T-cell (primary cell): ENCODE measurements at regions not wholly inside any gene's neighbourhood (a gene's known extent, or its start where the extent isn't known, plus 50 kb on each side); places are given as distances from the start of the nearest gene placed in this dataset.

Experiments used
- ATAC-seq, 4 experiments: fragments of 200-7000 bp in 3 of 4; fragments of 150-1000 bp in 1 of 4; cut with Tn5 transposase; replicated peaks in 1 of 4; 1 replicate in 3 of 4; 2 replicates in 1 of 4; pipeline ENCODE4 v1.10.0; 2021; ENCODE audit warnings: moderate library complexity in 3 of 4, mild to moderate bottlenecking in 2 of 4, moderate number of reproducible peaks in 1 of 4
- CTCF ChIA-PET, 2 donors: fragments of 300-600 bp; sonication (Branson Sonifier 250); formaldehyde crosslinking; loops; one replicate each; lab custom pipeline; 2022; ENCODE audit warnings: antibody characterized with exemption in 2 of 2; lab: Charles Lee
- POLR2A ChIA-PET, 2 donors: fragments of 300-600 bp; sonication (Branson Sonifier 250); formaldehyde crosslinking; loops; one replicate each; lab custom pipeline; 2022; ENCODE audit warnings: antibody characterized with exemption in 2 of 2; lab: Charles Lee
- DNase-seq, 35 experiments: peaks; one replicate each; pipeline versions ENCODE4 v3.0.0 to v3.0.0-alpha.2; 2013 to 2023
- H3K27ac ChIP-seq: one replicate; pipeline ENCODE4 v1.5.1; 2013; ENCODE audit warnings: low read length
- H3K27me3 ChIP-seq, 2 experiments: replicated peaks in 1 of 2; 1 replicate in 1 of 2; 2 replicates in 1 of 2; pipeline versions ENCODE4 v1.6.1 to v1.7.0; 2013; ENCODE audit warnings: low read length in 1 of 2, mixed read lengths in 1 of 2; ENCODE audit not compliant: control insufficient read depth in 2 of 2, insufficient read depth in 2 of 2; ENCODE audit errors: extremely low read depth in 1 of 2
- H3K36me3 ChIP-seq, 2 donors: 1 replicate in 1 of 2; 2 replicates in 1 of 2; pipeline versions ENCODE4 v1.6.1 to v1.7.0; 2013; ENCODE audit warnings: low read length in 1 of 2; ENCODE audit not compliant: control insufficient read depth in 2 of 2, insufficient read depth in 1 of 2; ENCODE audit errors: extremely low read depth in 1 of 2
- H3K4me1 ChIP-seq, 2 experiments: 1 replicate in 1 of 2; 2 replicates in 1 of 2; pipeline versions ENCODE4 v1.6.1 to v1.7.0; 2013; ENCODE audit warnings: low read length in 2 of 2, mixed read lengths in 1 of 2; ENCODE audit not compliant: insufficient read depth in 2 of 2, control insufficient read depth in 1 of 2; ENCODE audit errors: extremely low read depth in 1 of 2
- H3K4me3 ChIP-seq, 2 donors: 1 replicate in 1 of 2; 2 replicates in 1 of 2; pipeline versions ENCODE4 v1.5.1 to v1.7.0; 2013; ENCODE audit warnings: mild to moderate bottlenecking in 2 of 2, low read length in 1 of 2, moderate library complexity in 1 of 2; ENCODE audit not compliant: control insufficient read depth in 1 of 2; ENCODE audit errors: extremely low read depth in 1 of 2
- H3K9me3 ChIP-seq: 2 replicates; pipeline ENCODE4 v1.7.0; 2013
- H3K27ac Mint-ChIP-seq, 2 donors: one replicate each; pipeline ENCODE4 v1.8.0; 2020 to 2021; ENCODE audit warnings: mild to moderate bottlenecking in 2 of 2, mixed read lengths in 2 of 2
- H3K27me3 Mint-ChIP-seq, 2 donors: one replicate each; pipeline ENCODE4 v1.8.0; 2021 to 2022; ENCODE audit warnings: mixed read lengths in 2 of 2
- H3K36me3 Mint-ChIP-seq: one replicate; pipeline ENCODE4 v1.8.0; 2021; ENCODE audit warnings: mixed read lengths
- H3K4me1 Mint-ChIP-seq, 3 donors: one replicate each; pipeline ENCODE4 v1.8.0; 2020 to 2022; ENCODE audit warnings: mixed read lengths in 3 of 3, mild to moderate bottlenecking in 1 of 3
- H3K4me3 Mint-ChIP-seq, 3 donors: one replicate each; pipeline ENCODE4 v1.8.0; 2020 to 2022; ENCODE audit warnings: mild to moderate bottlenecking in 3 of 3, mixed read lengths in 3 of 3, moderate library complexity in 3 of 3
- H3K9me3 Mint-ChIP-seq, 3 donors: one replicate each; pipeline ENCODE4 v1.8.0; 2020 to 2022; ENCODE audit warnings: mixed read lengths in 3 of 3
- WGBS: methylation state at CpG from one replicate; pipeline ENCODE4 v1.1.5; 2013; ENCODE audit warnings: missing lambda C conversion rate; ENCODE audit not compliant: insufficient coverage; 5-methylcytosine and 5-hydroxymethylcytosine counted together

- H3K27me3 Mint-ChIP-seq: no peaks in the 10 kb centered on the region
- Histone ChIP-seq H3K4me3 (no peak overlapping the region), H3K36me3 (no peaks in the 10 kb centered on the region), H3K4me1 (no peaks in the 10 kb centered on the region), H3K27me3 (no peaks in the 10 kb centered on the region), H3K27ac (no peak overlapping the region), H3K9me3 (no peaks in the 10 kb centered on the region)
- no CpG with 5 or more reads among the region's 4 CpGs for WGBS
- no peak overlapping the region for H3K4me3 Mint-ChIP-seq
- H3K36me3 Mint-ChIP-seq: no peaks in the 10 kb centered on the region
- no peak for ATAC-seq
- ChIA-PET POLR2A (no interaction called here), CTCF (no interaction called here)
- DNase-seq: no peak
- H3K9me3 Mint-ChIP-seq: peaks cover 3 to 5% (median 4%) of the 10 kb centered on the region in 3 donors
- H3K4me1 Mint-ChIP-seq: no peaks in the 10 kb centered on the region
- no peak overlapping the region for H3K27ac Mint-ChIP-seq
These were observed 740.5 kb downstream of the TLE1 start for GRCh38 chr9:80948876-80949275.

DNA sequence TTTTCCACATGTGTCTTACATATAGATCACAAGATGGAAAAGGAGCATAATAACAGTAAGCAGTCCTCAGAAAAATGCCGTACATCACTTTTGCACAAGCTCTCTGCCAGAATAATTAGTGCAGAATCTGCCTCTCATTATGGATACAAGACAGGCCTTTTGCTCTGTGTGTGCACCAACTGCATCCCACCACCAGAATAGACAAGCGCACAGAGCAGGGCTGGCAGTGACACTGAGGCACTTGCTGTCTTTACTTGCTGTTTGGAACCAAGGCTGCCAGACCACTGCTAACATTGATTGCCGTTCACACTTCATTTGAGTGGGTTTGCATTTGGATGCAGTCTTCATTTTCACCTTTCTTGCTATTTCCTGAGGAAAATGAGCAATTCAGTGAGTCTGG, 741.3 kb downstream of the TLE1 start:
- Histone ChIP-seq H3K9me3 (no peaks in the 10 kb centered on the region), H3K36me3 (no peaks in the 10 kb centered on the region), H3K27me3 (no peaks in the 10 kb centered on the region), H3K4me1 (no peaks in the 10 kb centered on the region), H3K27ac (no peak overlapping the region), H3K4me3 (no peak overlapping the region)
- 92% methylated on average over 2 of the region's 3 CpGs for whole genome bisulfite sequencing
- ChIA-PET CTCF (no interaction called here), POLR2A (no interaction called here)
- Mint-ChIP-seq H3K4me1 (no peaks in the 10 kb centered on the region), H3K36me3 (no peaks in the 10 kb centered on the region), H3K9me3 (peaks cover 3 to 6% (median 3%) of the 10 kb centered on the region in 3 donors), H3K27me3 (no peaks in the 10 kb centered on the region), H3K27ac (no peak overlapping the region), H3K4me3 (no peak overlapping the region)
- DNase-seq (no peak), ATAC-seq (no peak)

DNA sequence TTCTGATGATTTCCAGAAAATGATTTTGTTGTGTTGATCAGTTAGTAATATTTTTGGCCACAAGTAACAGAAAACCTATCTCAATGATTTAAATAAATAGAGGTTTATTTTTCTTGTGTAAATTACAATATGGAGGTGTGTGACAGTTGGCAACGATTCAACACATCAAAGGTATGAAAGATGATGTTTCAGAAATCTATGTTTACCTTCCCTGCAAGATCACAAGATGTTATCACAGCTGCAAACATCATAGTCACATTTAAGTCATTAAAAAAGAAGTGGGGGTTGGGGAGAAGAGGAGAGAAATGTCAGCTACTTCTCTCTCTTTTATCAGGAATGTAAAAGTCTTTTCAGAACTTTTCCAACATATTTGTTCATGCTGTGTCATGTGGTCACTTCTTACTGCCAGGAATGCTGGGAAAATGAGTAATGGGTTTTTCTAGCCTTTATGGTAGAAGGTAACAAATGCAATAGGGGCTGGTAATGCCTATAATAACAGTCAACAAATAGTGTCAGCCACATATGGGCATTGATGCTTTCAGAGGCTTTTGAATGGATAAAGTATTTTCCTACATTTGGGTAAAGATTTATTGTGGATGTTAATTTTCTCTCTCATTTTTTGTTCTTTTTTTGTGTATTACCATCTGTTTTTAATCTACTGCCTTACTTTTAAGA, 742.7 kb downstream of the TLE1 start:
- ChIA-PET CTCF (no interaction called here), POLR2A (no interaction called here)
- Mint-ChIP-seq H3K4me1 (no peaks in the 10 kb centered on the region), H3K36me3 (no peaks in the 10 kb centered on the region), H3K9me3 (peaks cover 3 to 9% (median 5%) of the 10 kb centered on the region in 3 donors), H3K27ac (no peak overlapping the region), H3K4me3 (no peak overlapping the region), H3K27me3 (no peaks in the 10 kb centered on the region)
- Histone ChIP-seq H3K9me3 (no peaks in the 10 kb centered on the region), H3K27me3 (no peaks in the 10 kb centered on the region), H3K4me1 (no peaks in the 10 kb centered on the region), H3K4me3 (no peak overlapping the region), H3K27ac (no peak overlapping the region), H3K36me3 (no peaks in the 10 kb centered on the region)
- WGBS: no CpG with 5 or more reads among the region's 1 CpG
- ATAC-seq: no peak
- DNase-seq: no peak

DNA sequence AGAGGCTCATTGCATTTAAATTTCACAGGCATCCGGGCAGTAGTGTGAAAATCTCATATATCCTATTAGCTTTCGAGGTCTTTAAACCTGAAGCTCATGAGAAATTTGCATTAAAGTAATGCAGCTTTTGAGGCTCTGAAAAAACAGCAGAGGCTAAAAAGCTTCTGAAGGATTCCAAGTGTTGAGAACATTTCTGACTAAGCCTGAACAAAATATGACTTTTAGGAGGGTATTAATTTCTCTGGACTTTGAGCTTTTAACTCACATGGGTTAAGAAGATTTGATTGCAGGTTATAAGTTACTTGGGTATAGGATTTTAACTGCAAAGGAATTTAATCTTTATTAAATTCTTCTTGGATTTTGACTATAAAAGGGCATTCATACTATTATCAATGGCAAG, 743.9 kb downstream of the TLE1 start:
- DNase-seq (no peak), ATAC-seq (no peak)
- no peak overlapping the region for H3K4me3 ChIP-seq
- Mint-ChIP-seq H3K4me1 (no peaks in the 10 kb centered on the region), H3K36me3 (no peaks in the 10 kb centered on the region), H3K27me3 (no peaks in the 10 kb centered on the region), H3K4me3 (no peak overlapping the region), H3K27ac (no peak overlapping the region), H3K9me3 (peaks cover 5 to 12% (median 7%) of the 10 kb centered on the region in 3 donors)
- CTCF ChIA-PET: no interaction called here
- H3K27ac ChIP-seq: no peak overlapping the region
- POLR2A ChIA-PET: no interaction called here
- H3K27me3 ChIP-seq: no peaks in the 10 kb centered on the region
- no peaks in the 10 kb centered on the region for H3K9me3 ChIP-seq
- WGBS: 90% methylated on average over 2 of the region's 2 CpGs
- H3K4me1 ChIP-seq: no peaks in the 10 kb centered on the region
- no peaks in the 10 kb centered on the region for H3K36me3 ChIP-seq

GRCh38 chr9:80937645-80938044, 751.7 kb downstream of the TLE1 start:
- no peaks in the 10 kb centered on the region for H3K27me3 Mint-ChIP-seq
- H3K9me3 ChIP-seq: no peaks in the 10 kb centered on the region
- POLR2A ChIA-PET: interaction anchor here in 1 of 2 donors (0.6 kb wide), 1 partner anchor 522 kb away, joined by 4 read pairs; no protein-coding TSS in a partner anchor
- DNase-seq: no peak
- WGBS: 100% methylated on average over 1 of the region's 1 CpG
- H3K9me3 Mint-ChIP-seq: peaks cover 4 to 14% (median 4%) of the 10 kb centered on the region in 3 donors
- no peak for ATAC-seq
- H3K27me3 ChIP-seq: no peaks in the 10 kb centered on the region
- H3K4me1 ChIP-seq: no peaks in the 10 kb centered on the region
- CTCF ChIA-PET: no interaction called here
- no peak overlapping the region for H3K27ac Mint-ChIP-seq
- H3K4me3 ChIP-seq: no peak overlapping the region
- H3K4me3 Mint-ChIP-seq: no peak overlapping the region
- no peaks in the 10 kb centered on the region for H3K36me3 Mint-ChIP-seq
- H3K4me1 Mint-ChIP-seq: no peaks in the 10 kb centered on the region
- H3K27ac ChIP-seq: no peak overlapping the region
- H3K36me3 ChIP-seq: no peaks in the 10 kb centered on the region

DNA sequence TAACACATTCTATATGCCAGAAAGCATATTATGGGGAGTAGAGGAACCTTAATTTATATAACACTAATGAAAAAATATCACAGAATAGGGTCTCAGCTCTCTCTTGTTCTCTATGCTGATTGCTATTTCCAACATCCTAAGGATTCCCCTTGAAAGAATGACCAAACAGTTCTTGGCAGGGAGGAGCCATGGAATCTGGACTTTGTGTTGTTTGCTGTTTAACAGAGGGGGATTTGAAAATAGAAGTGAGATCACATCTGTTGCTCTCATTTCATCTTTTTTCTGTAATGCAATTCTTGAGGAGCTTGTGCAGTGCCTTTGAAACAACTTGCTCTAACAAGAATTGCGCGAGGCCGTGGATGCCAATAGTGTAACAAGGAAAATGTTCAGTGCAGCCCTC, 755.3 kb downstream of the TLE1 start:
- no peaks in the 10 kb centered on the region for H3K27me3 Mint-ChIP-seq

More for the DNA sequence above, 755.3 kb downstream of the TLE1 start:
- H3K27ac Mint-ChIP-seq: no peak overlapping the region
- Histone ChIP-seq H3K4me1 (no peaks in the 10 kb centered on the region), H3K27ac (no peak overlapping the region), H3K27me3 (no peaks in the 10 kb centered on the region), H3K36me3 (no peaks in the 10 kb centered on the region), H3K9me3 (no peaks in the 10 kb centered on the region), H3K4me3 (no peak overlapping the region)
- ChIA-PET CTCF (no interaction called here), POLR2A (no interaction called here)
- H3K4me1 Mint-ChIP-seq: no peaks in the 10 kb centered on the region
- DNase-seq (no peak), ATAC-seq (no peak)
- H3K4me3 Mint-ChIP-seq: no peak overlapping the region
- WGBS: 89% methylated on average over 3 of the region's 3 CpGs
- no peaks in the 10 kb centered on the region for H3K36me3 Mint-ChIP-seq
- peaks cover 0 to 22% (median 0%) of the 10 kb centered on the region in 3 donors for H3K9me3 Mint-ChIP-seq
